Kidney (tissue), 13 donors: ENCODE measurements at regions not wholly inside any gene's neighbourhood (a gene's known extent, or its start where the extent isn't known, plus 50 kb on each side); places are given as distances from the start of the nearest gene placed in this dataset.

ENCODE experiments used
- DNase-seq, 5 donors: peaks; one replicate each; pipeline ENCODE4 v3.0.0-alpha.2; 2013 to 2020
- FAIRE-seq: peaks from 2 replicates; lab custom pipeline; 2012; peaks lifted over from hg19 to GRCh38; lab: Jason Lieb, UNC
- H3K27ac ChIP-seq, 2 donors: one replicate each; pipeline ENCODE4 v1.7.0; 2013; ENCODE audit warnings: low read depth in 2 of 2, low read length in 2 of 2, inconsistent platforms in 1 of 2
- H3K27me3 ChIP-seq: one replicate; pipeline ENCODE4 v1.7.1; 2013; ENCODE audit warnings: low read length, inconsistent platforms; ENCODE audit not compliant: control insufficient read depth, insufficient read depth
- H3K36me3 ChIP-seq, 3 donors: one replicate each; pipeline versions ENCODE4 v1.7.0 to v1.7.1; 2013; ENCODE audit warnings: low read length in 3 of 3, control low read depth in 1 of 3, inconsistent platforms in 1 of 3; ENCODE audit not compliant: insufficient read depth in 3 of 3, control insufficient read depth in 2 of 3
- H3K4me1 ChIP-seq, 3 donors: one replicate each; pipeline versions ENCODE4 v1.7.0 to v1.7.1; 2013; ENCODE audit warnings: low read length in 3 of 3, inconsistent platforms in 1 of 3, low read depth in 1 of 3; ENCODE audit not compliant: control insufficient read depth in 2 of 3, insufficient read depth in 2 of 3
- H3K4me3 ChIP-seq, 3 donors: one replicate each; pipeline versions ENCODE4 v1.7.0 to v1.8.1; 2013; ENCODE audit warnings: low read length in 3 of 3, control low read depth in 1 of 3, inconsistent platforms in 1 of 3
- H3K9ac ChIP-seq, 3 donors: one replicate each; pipeline versions ENCODE4 v1.7.0 to v1.7.1; 2013; ENCODE audit warnings: low read length in 3 of 3, control low read depth in 1 of 3, inconsistent platforms in 1 of 3
- H3K9me3 ChIP-seq, 3 donors: one replicate each; pipeline versions ENCODE4 v1.7.0 to v1.7.1; 2013; ENCODE audit warnings: low read length in 3 of 3, control low read depth in 1 of 3, inconsistent platforms in 1 of 3; ENCODE audit not compliant: control insufficient read depth in 2 of 3, insufficient read depth in 1 of 3
- intact Hi-C: fragments of 100-400 bp; cut with DNase I; formaldehyde crosslinking; loops from one replicate; pipeline ENCODE4 v1.11.1; 2022
- TF ChIP-seq, protein P1 (sequence below): IDR thresholded peaks from 3 replicates; pipeline ENCODE4 v1.5.1; 2012; ENCODE audit warnings: mild to moderate bottlenecking, moderate library complexity, borderline replicate concordance; ENCODE audit not compliant: insufficient read depth; ENCODE audit errors: extremely low read depth
- donor health status: control.
- donor health status: control.
- donor health status: control.
- donor health status: control.
- donor health status: control.
- donor health status: DM: yes; HTN: yes; CAD: no.
- donor health status: Normal renal cell carcinoma (clear cell type).

DNA sequence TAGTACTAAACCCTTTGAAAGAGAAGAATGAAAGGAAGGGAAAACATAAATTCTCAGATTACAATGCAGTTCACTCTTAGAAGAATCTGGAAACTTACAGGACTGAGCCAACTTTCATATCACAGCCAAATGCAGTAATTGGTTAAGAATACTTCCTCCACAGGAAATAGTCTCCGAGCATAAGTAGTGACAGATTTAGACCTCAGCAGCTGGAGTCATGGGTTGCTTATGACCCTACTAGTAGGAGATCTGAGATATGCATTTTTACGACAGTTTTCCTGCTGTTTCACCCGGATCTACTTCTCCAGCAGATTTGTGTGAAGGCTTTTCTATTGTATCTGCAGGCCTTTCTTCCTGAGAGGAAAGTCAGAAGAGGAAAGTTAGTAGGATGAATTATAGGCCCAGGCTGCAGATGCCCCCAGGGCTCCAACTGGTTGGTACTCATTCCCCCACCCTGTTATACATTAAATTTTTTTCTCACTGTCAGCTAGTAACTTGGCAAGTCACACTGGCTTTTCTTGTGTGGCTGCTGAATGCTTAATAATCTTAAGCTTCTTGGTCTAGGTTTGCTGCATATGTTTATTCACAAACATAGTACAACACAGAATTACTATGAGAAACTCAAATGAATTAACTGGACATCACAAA is 1241.5 kb upstream of the MIR17HG start:
- no peak for FAIRE-seq
- no peak overlapping the region for H3K27ac ChIP-seq
- DNase-seq = peak in 3 of 5 donors; percentile 11 to 53 (median 16)
- H3K36me3 ChIP-seq = no peaks in the 10 kb centered on the region
- TF ChIP-seq, protein P1, sequence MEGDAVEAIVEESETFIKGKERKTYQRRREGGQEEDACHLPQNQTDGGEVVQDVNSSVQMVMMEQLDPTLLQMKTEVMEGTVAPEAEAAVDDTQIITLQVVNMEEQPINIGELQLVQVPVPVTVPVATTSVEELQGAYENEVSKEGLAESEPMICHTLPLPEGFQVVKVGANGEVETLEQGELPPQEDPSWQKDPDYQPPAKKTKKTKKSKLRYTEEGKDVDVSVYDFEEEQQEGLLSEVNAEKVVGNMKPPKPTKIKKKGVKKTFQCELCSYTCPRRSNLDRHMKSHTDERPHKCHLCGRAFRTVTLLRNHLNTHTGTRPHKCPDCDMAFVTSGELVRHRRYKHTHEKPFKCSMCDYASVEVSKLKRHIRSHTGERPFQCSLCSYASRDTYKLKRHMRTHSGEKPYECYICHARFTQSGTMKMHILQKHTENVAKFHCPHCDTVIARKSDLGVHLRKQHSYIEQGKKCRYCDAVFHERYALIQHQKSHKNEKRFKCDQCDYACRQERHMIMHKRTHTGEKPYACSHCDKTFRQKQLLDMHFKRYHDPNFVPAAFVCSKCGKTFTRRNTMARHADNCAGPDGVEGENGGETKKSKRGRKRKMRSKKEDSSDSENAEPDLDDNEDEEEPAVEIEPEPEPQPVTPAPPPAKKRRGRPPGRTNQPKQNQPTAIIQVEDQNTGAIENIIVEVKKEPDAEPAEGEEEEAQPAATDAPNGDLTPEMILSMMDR = no peak
- no peak overlapping the region for H3K4me3 ChIP-seq
- H3K27me3 ChIP-seq = no peaks in the 10 kb centered on the region
- no peaks in the 10 kb centered on the region for H3K4me1 ChIP-seq
- intact Hi-C loops = no loop called here
- H3K9ac ChIP-seq = no peak overlapping the region
- H3K9me3 ChIP-seq = no peaks in the 10 kb centered on the region

DNA sequence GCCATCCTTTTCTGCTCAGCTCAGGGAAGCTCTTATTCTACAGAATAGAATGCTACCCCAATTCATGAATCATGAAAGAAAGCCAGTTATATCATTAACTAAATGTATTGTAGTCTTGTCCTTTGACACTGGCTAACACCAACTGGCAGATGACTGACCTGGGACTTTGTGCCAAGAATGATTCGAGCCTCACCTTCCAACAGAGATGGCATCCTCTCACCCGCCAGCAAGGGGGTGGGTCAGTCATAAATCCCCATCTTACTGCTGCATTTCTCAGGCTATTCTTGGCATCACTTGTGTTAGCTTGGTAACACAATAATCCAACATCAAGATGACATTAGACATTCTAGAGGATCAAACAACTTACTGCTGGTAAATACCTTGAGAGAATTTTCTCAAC is 1239.8 kb upstream of the MIR17HG start:
- Histone ChIP-seq H3K27me3 (no peaks in the 10 kb centered on the region), H3K9me3 (no peaks in the 10 kb centered on the region), H3K9ac (no peak overlapping the region), H3K4me3 (no peak overlapping the region), H3K36me3 (no peaks in the 10 kb centered on the region), H3K27ac (no peak overlapping the region), H3K4me1 (no peaks in the 10 kb centered on the region)
- intact Hi-C loops = no loop called here
- TF ChIP-seq, protein P1 = no peak
- no peak for DNase-seq
- no peak for FAIRE-seq

DNA sequence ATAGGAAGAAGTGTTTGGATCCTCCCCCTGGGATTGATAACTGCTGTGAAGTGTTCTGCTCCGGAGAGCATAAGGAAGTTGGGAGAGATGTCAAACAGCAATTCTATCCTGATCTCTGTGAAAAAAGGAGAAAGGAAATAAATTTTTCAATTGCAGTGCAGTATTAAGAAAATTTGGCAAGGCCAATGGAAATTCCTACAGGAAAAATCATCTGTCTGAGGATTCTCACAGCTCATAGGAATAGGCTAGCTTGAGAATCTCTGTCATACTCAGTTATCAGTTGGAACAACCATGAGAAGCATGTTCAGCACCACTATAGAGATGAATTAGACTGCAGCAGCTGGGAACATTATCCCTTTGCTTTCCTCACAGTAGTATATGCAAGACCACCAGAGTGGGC is 1238.9 kb upstream of the MIR17HG start:
- no peak for DNase-seq
- no peaks in the 10 kb centered on the region for H3K9me3 ChIP-seq
- FAIRE-seq = no peak

More for the DNA sequence above, 1238.9 kb upstream of the MIR17HG start:
- intact Hi-C loops = no loop called here
- no peak overlapping the region for H3K9ac ChIP-seq
- no peak overlapping the region for H3K27ac ChIP-seq
- no peaks in the 10 kb centered on the region for H3K36me3 ChIP-seq
- no peaks in the 10 kb centered on the region for H3K27me3 ChIP-seq
- no peak overlapping the region for H3K4me3 ChIP-seq
- TF ChIP-seq, protein P1 = no peak
- H3K4me1 ChIP-seq = no peaks in the 10 kb centered on the region
